ENCODE measurements at regions not wholly inside any gene's neighbourhood (a gene's known extent, or its start where the extent isn't known, plus 50 kb on each side); places are given as distances from the start of the nearest gene placed in this dataset.
"Not testable (repeated sequence)": the region's sequence is repeated elsewhere in the genome, so short reads cannot be mapped to it uniquely, and the experiment has no call there.

DNA sequence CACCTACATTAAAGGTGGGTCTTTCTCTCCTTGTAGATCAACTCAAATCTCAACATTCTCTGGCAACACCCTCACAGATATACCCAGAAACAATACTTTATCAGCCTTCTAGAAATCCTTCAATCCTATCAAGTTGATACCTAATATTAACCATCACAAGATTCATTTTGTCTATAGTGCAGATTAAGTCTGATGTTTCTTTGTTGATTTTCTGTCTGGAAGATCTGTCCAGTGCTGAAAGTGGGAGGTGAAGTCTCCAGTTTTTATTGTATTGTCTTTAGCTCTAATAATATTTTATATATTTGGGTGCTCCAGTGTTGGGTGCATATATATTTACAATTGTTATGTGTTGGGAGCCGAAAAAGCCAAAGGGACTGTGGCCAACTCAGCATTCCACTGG lies 493.9 kb upstream of the ADGRB3 start:
- no peak for TF ChIP-seq CTCF (IDR thresholded peaks at IDR 0.05; ENCODE audit: insufficient read depth, low read length, severe bottlenecking)
- no peak overlapping the region for H3K4me3 ChIP-seq (ENCODE audit: low read depth, low read length)
- FAIRE-seq (no peak), DNase-seq (ENCODE audit: low read depth) (no peak)
- no peaks in the 10 kb centered on the region for H3K36me3 ChIP-seq (ENCODE audit: control insufficient read depth, insufficient read depth, low read length)
- no peaks in the 10 kb centered on the region for H3K27me3 ChIP-seq (ENCODE audit: control insufficient read depth, insufficient read depth, low read length)

DNA sequence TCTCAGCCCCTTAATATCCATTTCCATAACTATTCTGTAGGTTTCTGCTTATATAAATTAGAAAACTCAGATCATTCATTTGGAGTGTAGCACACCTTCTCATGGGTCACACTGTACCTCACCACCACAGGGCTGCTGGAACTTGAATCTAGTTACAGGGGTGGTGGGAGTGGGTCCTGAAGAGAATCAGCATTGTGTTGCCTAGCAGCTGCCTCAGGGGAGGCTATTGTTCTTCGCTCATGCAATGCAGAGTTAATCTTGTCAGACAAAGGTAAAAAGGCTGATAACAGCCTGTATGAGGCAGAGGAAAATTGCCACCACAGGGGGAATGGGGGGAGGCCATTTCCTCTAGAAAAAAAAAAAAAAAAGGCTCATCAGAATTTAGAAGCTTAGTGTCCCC lies 496.0 kb upstream of the ADGRB3 start:
- DNase-seq (ENCODE audit: low read depth) = no peak
- no peak for FAIRE-seq
- no peak overlapping the region for H3K4me3 ChIP-seq (ENCODE audit: low read depth, low read length)
- no peaks in the 10 kb centered on the region for H3K27me3 ChIP-seq (ENCODE audit: control insufficient read depth, insufficient read depth, low read length)
- no peaks in the 10 kb centered on the region for H3K36me3 ChIP-seq (ENCODE audit: control insufficient read depth, insufficient read depth, low read length)
- no peak for TF ChIP-seq CTCF (IDR thresholded peaks at IDR 0.05; ENCODE audit: insufficient read depth, low read length, severe bottlenecking)

DNA sequence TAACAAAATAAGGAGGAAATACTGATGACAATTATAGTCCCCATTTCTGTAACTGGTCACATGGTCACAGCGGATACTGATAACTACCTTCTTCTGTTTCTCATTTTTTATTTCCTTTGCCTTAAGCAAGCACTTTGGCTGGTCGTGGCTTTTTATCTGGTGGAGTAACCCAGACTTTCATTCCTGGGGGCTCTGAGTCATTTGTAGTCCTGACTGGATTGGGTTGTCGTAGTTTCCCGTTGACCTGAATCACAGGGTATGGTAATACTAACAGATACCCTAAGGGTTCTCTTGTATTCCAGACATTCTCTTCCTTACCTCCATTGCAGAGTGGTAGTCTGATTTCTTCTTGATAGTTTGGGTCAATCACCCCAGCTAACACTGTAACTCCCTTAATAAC lies 500.3 kb upstream of the ADGRB3 start:
- Histone ChIP-seq H3K4me3 (ENCODE audit: low read depth, low read length) (no peak overlapping the region), H3K36me3 (ENCODE audit: control insufficient read depth, insufficient read depth, low read length) (no peaks in the 10 kb centered on the region), H3K27me3 (ENCODE audit: control insufficient read depth, insufficient read depth, low read length) (no peaks in the 10 kb centered on the region)
- DNase-seq (ENCODE audit: low read depth) = no peak
- FAIRE-seq = no peak
- TF ChIP-seq CTCF (IDR thresholded peaks at IDR 0.05; ENCODE audit: insufficient read depth, low read length, severe bottlenecking) = no peak

- no peaks in the 10 kb centered on the region for H3K27me3 ChIP-seq (ENCODE audit: control insufficient read depth, insufficient read depth, low read length)
- no peak for TF ChIP-seq CTCF (IDR thresholded peaks at IDR 0.05; ENCODE audit: insufficient read depth, low read length, severe bottlenecking)
- DNase-seq (ENCODE audit: low read depth) = no peak
- no peak for FAIRE-seq
- H3K36me3 ChIP-seq (ENCODE audit: control insufficient read depth, insufficient read depth, low read length) = no peaks in the 10 kb centered on the region
- H3K4me3 ChIP-seq (ENCODE audit: low read depth, low read length) = no peak overlapping the region
These were observed 506.9 kb upstream of the ADGRB3 start for GRCh38 chr6:68128211-68128610.

DNA sequence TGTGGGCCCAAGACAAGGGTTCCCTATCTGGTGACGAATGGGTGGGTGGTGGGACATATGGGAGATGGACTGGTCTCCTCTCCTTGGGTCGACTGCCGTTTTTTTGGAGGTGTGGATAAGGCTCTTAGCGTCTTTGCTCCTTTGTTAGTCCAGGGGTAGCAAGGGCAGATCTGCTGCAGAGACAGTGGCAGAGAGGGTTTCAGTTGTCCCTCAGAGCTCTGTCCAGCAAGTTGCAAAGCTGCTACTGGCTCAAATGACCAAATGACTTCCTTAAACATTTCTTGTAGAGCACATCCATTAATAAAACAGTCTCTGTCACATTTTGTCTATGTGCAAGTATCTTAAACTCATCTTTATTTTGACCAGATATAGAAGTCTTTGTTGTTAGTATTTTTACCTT lies 508.0 kb upstream of the ADGRB3 start:
- FAIRE-seq (no peak), DNase-seq (ENCODE audit: low read depth) (no peak)
- Histone ChIP-seq H3K27me3 (ENCODE audit: control insufficient read depth, insufficient read depth, low read length) (no peaks in the 10 kb centered on the region), H3K4me3 (ENCODE audit: low read depth, low read length) (no peak overlapping the region), H3K36me3 (ENCODE audit: control insufficient read depth, insufficient read depth, low read length) (no peaks in the 10 kb centered on the region)
- TF ChIP-seq CTCF (IDR thresholded peaks at IDR 0.05; ENCODE audit: insufficient read depth, low read length, severe bottlenecking) = no peak

GRCh38 chr6:68126089-68126749 lies 508.9 kb upstream of the ADGRB3 start:
- Histone ChIP-seq H3K27me3 (ENCODE audit: control insufficient read depth, insufficient read depth, low read length) (no peaks in the 10 kb centered on the region), H3K36me3 (ENCODE audit: control insufficient read depth, insufficient read depth, low read length) (no peaks in the 10 kb centered on the region), H3K4me3 (ENCODE audit: low read depth, low read length) (no peak overlapping the region)
- no peak for TF ChIP-seq CTCF (IDR thresholded peaks at IDR 0.05; ENCODE audit: insufficient read depth, low read length, severe bottlenecking)
- FAIRE-seq (no peak), DNase-seq (ENCODE audit: low read depth) (no peak)

GRCh38 chr6:68122975-68123374 lies 512.1 kb upstream of the ADGRB3 start:
- H3K27me3 ChIP-seq (ENCODE audit: control insufficient read depth, insufficient read depth, low read length); FAIRE-seq; H3K36me3 ChIP-seq (ENCODE audit: control insufficient read depth, insufficient read depth, low read length); DNase-seq (ENCODE audit: low read depth); H3K4me3 ChIP-seq (ENCODE audit: low read depth, low read length): not testable (repeated sequence)

Measured in bronchial epithelial cell (primary cell).